NB4 (cell line): ENCODE measurements at regions not wholly inside any gene's neighbourhood (a gene's known extent, or its start where the extent isn't known, plus 50 kb on each side); places are given as distances from the start of the nearest gene placed in this dataset.

Experiments
- CTCF ChIP-seq: IDR thresholded peaks from one replicate; pipeline ENCODE4 v1.5.1; 2012; ENCODE audit warnings: low read depth, low read length
- MAX ChIP-seq: IDR thresholded peaks from 2 replicates; pipeline ENCODE4 v1.6.1; 2011; ENCODE audit warnings: low read depth, low read length
- POLR2A ChIP-seq: IDR thresholded peaks from 2 replicates; pipeline ENCODE4 v1.6.1; 2011; ENCODE audit warnings: mild to moderate bottlenecking; ENCODE audit not compliant: insufficient read length; ENCODE audit errors: extremely low read depth

GRCh38 chr14:51527073-51527472, 124.6 kb upstream of the FRMD6 start:
- TF ChIP-seq CTCF: no peak
- TF ChIP-seq POLR2A: no peak
- no peak for TF ChIP-seq MAX
